Activated CD8-positive, alpha-beta T cell treated with anti-CD3 and anti-CD28 coated beads for 36 hours (primary cell): ENCODE measurements at regions not wholly inside any gene's neighbourhood (a gene's known extent, or its start where the extent isn't known, plus 50 kb on each side); places are given as distances from the start of the nearest gene placed in this dataset.

Experiments used
- ATAC-seq: fragments of 200-7000 bp; cut with Tn5 transposase; one replicate; pipeline ENCODE4 v1.10.0; 2021; ENCODE audit warnings: mild to moderate bottlenecking, moderate library complexity
- CTCF ChIA-PET: fragments of 350-600 bp; sonication (Branson Sonifier 250); formaldehyde crosslinking; loops from one replicate; lab custom pipeline; 2021; ENCODE audit warnings: antibody characterized with exemption; lab: Charles Lee
- POLR2A ChIA-PET: fragments of 350-600 bp; sonication (Branson Sonifier 250); formaldehyde crosslinking; loops from one replicate; lab custom pipeline; 2021; ENCODE audit warnings: antibody characterized with exemption; lab: Charles Lee
- DNase-seq: peaks from one replicate; pipeline ENCODE4 v3.0.0-alpha.2; 2020
- H3K27ac Mint-ChIP-seq: one replicate; pipeline ENCODE4 v1.8.0; 2021; ENCODE audit warnings: mild to moderate bottlenecking, mixed read lengths
- H3K27me3 Mint-ChIP-seq: one replicate; pipeline ENCODE4 v1.8.0; 2021; ENCODE audit warnings: mixed read lengths
- H3K36me3 Mint-ChIP-seq: one replicate; pipeline ENCODE4 v1.8.0; 2021; ENCODE audit warnings: low read depth, mixed read lengths
- H3K4me1 Mint-ChIP-seq: one replicate; pipeline ENCODE4 v1.8.0; 2021; ENCODE audit warnings: low read depth, mixed read lengths
- H3K4me3 Mint-ChIP-seq: one replicate; pipeline ENCODE4 v1.8.0; 2021; ENCODE audit warnings: mild to moderate bottlenecking, moderate library complexity, mixed read lengths
- H3K9me3 Mint-ChIP-seq: one replicate; pipeline ENCODE4 v1.8.0; 2021; ENCODE audit warnings: mixed read lengths
- intact Hi-C: fragments of 100-400 bp; cut with micrococcal nuclease; formaldehyde crosslinking; loops from one replicate; pipeline ENCODE4 v1.10.0; 2022
- TF ChIP-seq, protein P1 (sequence below): fragments of 200-600 bp; IDR thresholded peaks from one replicate; pipeline ENCODE4 v1.8.0; 2022; ENCODE audit warnings: antibody characterized with exemption, mild to moderate bottlenecking

DNA sequence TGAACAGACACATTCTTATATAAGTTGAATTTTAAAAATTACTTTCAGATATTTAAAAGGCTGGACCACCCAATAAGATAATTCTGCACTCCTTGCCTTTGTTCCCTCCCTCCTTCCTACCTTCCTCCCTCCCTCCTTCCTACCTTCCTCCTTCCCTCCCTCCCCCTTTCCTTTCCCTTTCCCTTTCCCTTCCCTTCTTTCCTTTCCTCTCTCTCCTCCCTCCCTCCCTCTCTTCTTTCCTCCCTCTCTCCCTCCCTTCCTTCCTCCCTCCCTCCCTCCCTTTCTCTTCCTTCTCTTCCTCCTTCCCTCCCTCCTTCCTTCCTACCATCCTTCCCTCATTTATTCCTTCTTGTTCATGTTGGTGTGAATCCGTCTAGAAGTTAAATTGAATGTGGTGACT, 93.0 kb downstream of the ATP6V1G3 start:
- Mint-ChIP-seq H3K27ac (no peak overlapping the region), H3K9me3 (no peaks in the 10 kb centered on the region), H3K4me3 (no peak overlapping the region), H3K36me3 (no peaks in the 10 kb centered on the region), H3K27me3 (peaks cover 2% of the 10 kb centered on the region), H3K4me1 (peaks cover 3% of the 10 kb centered on the region)
- DNase-seq (no peak), ATAC-seq (no peak)
- TF ChIP-seq, protein P1, sequence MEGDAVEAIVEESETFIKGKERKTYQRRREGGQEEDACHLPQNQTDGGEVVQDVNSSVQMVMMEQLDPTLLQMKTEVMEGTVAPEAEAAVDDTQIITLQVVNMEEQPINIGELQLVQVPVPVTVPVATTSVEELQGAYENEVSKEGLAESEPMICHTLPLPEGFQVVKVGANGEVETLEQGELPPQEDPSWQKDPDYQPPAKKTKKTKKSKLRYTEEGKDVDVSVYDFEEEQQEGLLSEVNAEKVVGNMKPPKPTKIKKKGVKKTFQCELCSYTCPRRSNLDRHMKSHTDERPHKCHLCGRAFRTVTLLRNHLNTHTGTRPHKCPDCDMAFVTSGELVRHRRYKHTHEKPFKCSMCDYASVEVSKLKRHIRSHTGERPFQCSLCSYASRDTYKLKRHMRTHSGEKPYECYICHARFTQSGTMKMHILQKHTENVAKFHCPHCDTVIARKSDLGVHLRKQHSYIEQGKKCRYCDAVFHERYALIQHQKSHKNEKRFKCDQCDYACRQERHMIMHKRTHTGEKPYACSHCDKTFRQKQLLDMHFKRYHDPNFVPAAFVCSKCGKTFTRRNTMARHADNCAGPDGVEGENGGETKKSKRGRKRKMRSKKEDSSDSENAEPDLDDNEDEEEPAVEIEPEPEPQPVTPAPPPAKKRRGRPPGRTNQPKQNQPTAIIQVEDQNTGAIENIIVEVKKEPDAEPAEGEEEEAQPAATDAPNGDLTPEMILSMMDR, result no peak
- intact Hi-C loops, result no loop called here
- ChIA-PET POLR2A (no interaction called here), CTCF (interaction anchor here (1.1 kb wide), 1 partner anchor 43 kb away, joined by 3 read pairs; no protein-coding TSS in a partner anchor)

DNA sequence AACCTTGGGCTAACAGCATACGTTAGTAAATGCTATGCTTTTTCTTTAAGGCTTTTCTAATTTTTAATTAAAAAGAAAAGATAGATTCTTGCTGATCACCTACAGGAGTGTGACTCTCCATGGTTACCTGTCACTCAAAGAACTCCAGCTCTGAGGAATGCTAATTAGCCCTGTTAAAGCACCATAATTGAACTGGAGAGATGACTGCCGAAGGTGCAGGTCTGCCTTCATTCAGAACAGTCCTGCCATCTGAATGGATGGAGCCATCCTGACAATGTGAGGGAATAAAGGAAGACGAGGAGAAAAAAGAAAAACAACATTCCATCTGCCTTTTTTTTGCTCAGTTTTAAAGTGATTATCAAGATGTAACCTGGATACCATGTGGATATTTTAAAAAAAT, 94.6 kb downstream of the ATP6V1G3 start:
- no peak for DNase-seq
- no peak overlapping the region for H3K4me3 Mint-ChIP-seq
- no peaks in the 10 kb centered on the region for H3K9me3 Mint-ChIP-seq
- CTCF ChIA-PET, result no interaction called here
- no peak for ATAC-seq
- H3K4me1 Mint-ChIP-seq, result peaks cover 3% of the 10 kb centered on the region
- intact Hi-C loops, result no loop called here
- POLR2A ChIA-PET, result no interaction called here
- peaks cover 2% of the 10 kb centered on the region for H3K27me3 Mint-ChIP-seq
- H3K36me3 Mint-ChIP-seq, result no peaks in the 10 kb centered on the region
- TF ChIP-seq, protein P1, result no peak
- H3K27ac Mint-ChIP-seq, result no peak overlapping the region

DNA sequence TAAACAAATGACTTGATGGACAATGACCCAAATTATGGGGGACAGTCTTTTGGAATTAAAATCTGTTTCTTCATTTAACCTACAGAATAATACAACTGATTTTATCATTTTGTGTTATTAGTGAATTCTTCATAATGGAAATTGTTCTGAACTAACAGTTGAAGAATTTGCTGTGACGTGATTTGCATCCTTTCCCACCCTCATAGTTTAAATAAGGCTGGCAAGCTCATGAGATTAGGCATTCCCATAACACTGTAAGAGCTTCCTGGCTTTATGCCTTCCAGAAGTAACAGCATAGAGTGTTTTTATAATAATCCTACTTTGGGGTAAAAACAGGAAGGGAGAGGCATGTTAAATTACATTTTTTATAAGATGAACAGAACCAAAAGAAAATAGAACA, 95.7 kb downstream of the ATP6V1G3 start:
- CTCF ChIA-PET, result no interaction called here

DNA sequence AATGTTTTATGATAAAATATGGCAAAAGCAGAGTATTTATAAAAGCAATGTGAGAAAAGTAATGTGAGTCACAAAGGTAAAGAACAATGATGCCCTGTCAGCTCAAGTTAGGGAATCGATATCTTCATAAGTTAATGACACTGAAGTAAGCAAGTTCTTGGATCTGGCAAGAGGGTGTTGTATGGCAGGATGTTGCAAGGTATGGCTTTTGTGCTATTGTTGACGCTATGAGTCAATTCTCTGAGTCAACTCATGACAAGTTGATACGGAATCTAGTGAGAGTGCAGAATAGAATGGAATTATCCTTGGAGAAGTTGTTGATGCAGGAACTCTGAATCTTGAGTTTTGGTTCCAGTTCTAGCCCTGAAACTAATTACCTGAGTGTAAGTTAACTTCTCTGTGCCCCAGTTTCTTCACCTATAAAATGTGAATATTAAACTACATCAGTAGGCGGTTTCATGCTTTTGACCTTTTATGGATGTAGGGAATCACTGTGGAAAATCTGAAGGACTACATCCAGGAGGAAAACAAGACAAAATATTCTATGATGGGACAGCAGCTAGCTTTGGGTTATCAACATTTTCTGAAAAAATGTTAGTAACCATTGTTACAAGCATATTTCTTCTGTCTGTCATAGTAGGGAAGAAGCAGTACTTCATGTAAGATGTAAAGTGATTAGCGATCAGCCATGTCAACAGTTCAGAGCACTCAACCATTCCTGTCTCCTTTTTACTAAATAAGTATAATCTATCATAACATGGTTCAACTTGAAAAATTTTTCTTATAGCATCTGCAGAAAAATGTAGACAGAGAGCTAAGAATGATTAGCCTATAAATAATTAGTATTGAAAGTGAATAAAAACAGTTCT, 96.9 kb downstream of the ATP6V1G3 start:
- TF ChIP-seq, protein P1, result no peak
- H3K4me1 Mint-ChIP-seq, result no peaks in the 10 kb centered on the region
- no peak overlapping the region for H3K27ac Mint-ChIP-seq
- intact Hi-C loops, result no loop called here
- H3K9me3 Mint-ChIP-seq, result no peaks in the 10 kb centered on the region
- H3K4me3 Mint-ChIP-seq, result no peak overlapping the region
- POLR2A ChIA-PET, result interaction anchor here (0.8 kb wide), 1 partner anchor 13 kb away, joined by 3 read pairs; no protein-coding TSS in a partner anchor
- H3K36me3 Mint-ChIP-seq, result no peaks in the 10 kb centered on the region
- peaks cover 2% of the 10 kb centered on the region for H3K27me3 Mint-ChIP-seq
- DNase-seq, result no peak
- no peak for ATAC-seq
- CTCF ChIA-PET, result no interaction called here

More for the DNA sequence above, 95.7 kb downstream of the ATP6V1G3 start:
- Mint-ChIP-seq H3K4me1 (peaks cover 3% of the 10 kb centered on the region), H3K36me3 (no peaks in the 10 kb centered on the region), H3K9me3 (no peaks in the 10 kb centered on the region), H3K27ac (no peak overlapping the region), H3K4me3 (no peak overlapping the region), H3K27me3 (peaks cover 2% of the 10 kb centered on the region)
- intact Hi-C loops, result no loop called here
- ATAC-seq, result no peak
- POLR2A ChIA-PET, result no interaction called here
- TF ChIP-seq, protein P1, result no peak
- no peak for DNase-seq

GRCh38 chr1:198440842-198441241, 99.6 kb downstream of the ATP6V1G3 start:
- H3K4me3 Mint-ChIP-seq, result no peak overlapping the region
- intact Hi-C loops, result no loop called here
- CTCF ChIA-PET, result no interaction called here
- no peak overlapping the region for H3K27ac Mint-ChIP-seq
- no peaks in the 10 kb centered on the region for H3K4me1 Mint-ChIP-seq
- ATAC-seq (no peak), DNase-seq (no peak)
- POLR2A ChIA-PET, result no interaction called here
- H3K27me3 Mint-ChIP-seq, result peaks cover under 1% of the 10 kb centered on the region
- no peaks in the 10 kb centered on the region for H3K9me3 Mint-ChIP-seq
- H3K36me3 Mint-ChIP-seq, result no peaks in the 10 kb centered on the region
- TF ChIP-seq, protein P1, result no peak
